Left ventricle myocardium inferior (tissue), 1 donor: ENCODE measurements at regions not wholly inside any gene's neighbourhood (a gene's known extent, or its start where the extent isn't known, plus 50 kb on each side); places are given as distances from the start of the nearest gene placed in this dataset.
"Not testable (repeated sequence)": the region's sequence is repeated elsewhere in the genome, so short reads cannot be mapped to it uniquely, and the experiment has no call there.

Source experiments
- DNase-seq: peaks from one replicate; pipeline ENCODE4 v3.0.0-alpha.2; 2020
- H3K27ac ChIP-seq: fragments of 200-600 bp; replicated peaks from 2 replicates; pipeline ENCODE4 v1.8.0; 2021
- H3K27me3 ChIP-seq: fragments of 200-600 bp; 2 replicates; pipeline ENCODE4 v1.8.0; 2021; ENCODE audit warnings: low read depth
- H3K36me3 ChIP-seq: fragments of 200-600 bp; 2 replicates; pipeline ENCODE4 v1.8.0; 2021
- H3K4me1 ChIP-seq: fragments of 200-600 bp; 2 replicates; pipeline ENCODE4 v1.8.0; 2021
- H3K4me3 ChIP-seq: fragments of 200-600 bp; 2 replicates; pipeline ENCODE4 v1.8.0; 2021; ENCODE audit warnings: mild to moderate bottlenecking, moderate library complexity
- H3K9me3 ChIP-seq: fragments of 200-600 bp; replicated peaks from 2 replicates; pipeline ENCODE4 v1.8.0; 2021
- CTCF ChIP-seq: fragments of 200-600 bp; IDR thresholded peaks from 2 replicates; pipeline ENCODE4 v1.8.0; 2021; ENCODE audit warnings: antibody characterized with exemption, mild to moderate bottlenecking, borderline replicate concordance
- intact Hi-C: fragments of 100-400 bp; cut with micrococcal nuclease; formaldehyde crosslinking; loops from one replicate; pipeline ENCODE4 v1.11.0; 2022
- donor health status: DM: no; HTN: yes; CAD: no; lungs with severe emphysema.

GRCh38 chr4:73671348-73671747 lies 51.1 kb upstream of the RASSF6 start:
- DNase-seq, intact Hi-C loops, H3K4me1 ChIP-seq, H3K27me3 ChIP-seq, H3K36me3 ChIP-seq, H3K9me3 ChIP-seq, H3K4me3 ChIP-seq, H3K27ac ChIP-seq: not testable (repeated sequence)
- peak; percentile 7 for TF ChIP-seq CTCF

GRCh38 chr4:73673286-73673685 lies 53.0 kb upstream of the RASSF6 start:
- no peaks in the 10 kb centered on the region for H3K36me3 ChIP-seq
- intact Hi-C loops, result no loop called here
- H3K27ac ChIP-seq, result peak overlapping the region; percentile 46
- no peaks in the 10 kb centered on the region for H3K4me1 ChIP-seq
- no peak for TF ChIP-seq CTCF
- no peaks in the 10 kb centered on the region for H3K9me3 ChIP-seq
- H3K27me3 ChIP-seq, result peaks cover 4% of the 10 kb centered on the region
- no peak overlapping the region for H3K4me3 ChIP-seq
- no peak for DNase-seq

- Histone ChIP-seq H3K4me3 (no peak overlapping the region), H3K27ac (peak overlapping the region; percentile 31), H3K9me3 (no peaks in the 10 kb centered on the region), H3K36me3 (no peaks in the 10 kb centered on the region), H3K27me3 (no peaks in the 10 kb centered on the region), H3K4me1 (no peaks in the 10 kb centered on the region)
- intact Hi-C loops, result no loop called here
- TF ChIP-seq CTCF, result no peak
- DNase-seq, result peak; percentile 29
Observed at GRCh38 chr4:73674451-73674919, 54.2 kb upstream of the RASSF6 start.

- H3K27me3 ChIP-seq, result no peaks in the 10 kb centered on the region
- no peak overlapping the region for H3K4me3 ChIP-seq
- H3K27ac ChIP-seq, result no peak overlapping the region
- no peak for DNase-seq
- H3K9me3 ChIP-seq, result no peaks in the 10 kb centered on the region
- no peak for TF ChIP-seq CTCF
- no peaks in the 10 kb centered on the region for H3K4me1 ChIP-seq
- no peaks in the 10 kb centered on the region for H3K36me3 ChIP-seq
- intact Hi-C loops, result no loop called here
Observed at GRCh38 chr4:73675623-73676022, 55.4 kb upstream of the RASSF6 start.

GRCh38 chr4:73676136-73676535 lies 55.9 kb upstream of the RASSF6 start:
- no peak for DNase-seq
- intact Hi-C loops, result no loop called here
- TF ChIP-seq CTCF, result no peak
- peak overlapping the region; percentile 27 for H3K27ac ChIP-seq
- no peak overlapping the region for H3K4me3 ChIP-seq
- no peaks in the 10 kb centered on the region for H3K9me3 ChIP-seq
- no peaks in the 10 kb centered on the region for H3K27me3 ChIP-seq
- no peaks in the 10 kb centered on the region for H3K36me3 ChIP-seq
- no peaks in the 10 kb centered on the region for H3K4me1 ChIP-seq

- H3K9me3 ChIP-seq, result no peaks in the 10 kb centered on the region
- H3K27ac ChIP-seq, result no peak overlapping the region
- no peak for DNase-seq
- intact Hi-C loops, result no loop called here
- no peaks in the 10 kb centered on the region for H3K4me1 ChIP-seq
- TF ChIP-seq CTCF, result no peak
- no peak overlapping the region for H3K4me3 ChIP-seq
- no peaks in the 10 kb centered on the region for H3K36me3 ChIP-seq
- H3K27me3 ChIP-seq, result no peaks in the 10 kb centered on the region
Observed at GRCh38 chr4:73676861-73677323, 56.7 kb upstream of the RASSF6 start.
